ENCODE measurements at regions not wholly inside any gene's neighbourhood (a gene's known extent, or its start where the extent isn't known, plus 50 kb on each side); places are given as distances from the start of the nearest gene placed in this dataset.

GRCh38 chr10:35885076-35885475 is 243.0 kb upstream of the FZD8 start:
- H3K27me3 ChIP-seq (ENCODE audit: insufficient read depth, low read length) = peaks cover 2% of the 10 kb centered on the region

GRCh38 chr10:35884657-35885071 is 242.6 kb upstream of the FZD8 start:
- DNase-seq (ENCODE audit: low read depth) (no peak), FAIRE-seq (no peak)
- Histone ChIP-seq H3K4me3 (ENCODE audit: insufficient read depth, low read depth, low read length) (no peak overlapping the region), H3K27ac (ENCODE audit: low read depth, low read length) (no peak overlapping the region), H3K4me2 (ENCODE audit: low read length) (no peak overlapping the region), H3K9me3 (ENCODE audit: insufficient read depth, low read depth, low read length) (no peaks in the 10 kb centered on the region), H3K27me3 (ENCODE audit: insufficient read depth, low read length) (peaks cover 2% of the 10 kb centered on the region), H3K4me1 (ENCODE audit: insufficient read depth, low read length) (no peaks in the 10 kb centered on the region), H3K79me2 (ENCODE audit: insufficient read depth, low read length) (no peaks in the 10 kb centered on the region), H2AFZ (ENCODE audit: low read depth, low read length) (no peak overlapping the region), H3K36me3 (ENCODE audit: insufficient read depth, low read length) (no peaks in the 10 kb centered on the region), H4K20me1 (ENCODE audit: insufficient read depth, low read length) (no peaks in the 10 kb centered on the region), H3K9ac (ENCODE audit: low read length) (no peak overlapping the region)
- Mint-ChIP-seq H3K4me3 (ENCODE audit: unreplicated experiment) (no peak overlapping the region), H3K27ac (ENCODE audit: unreplicated experiment) (no peak overlapping the region), H3K36me3 (ENCODE audit: low read depth, unreplicated experiment) (no peaks in the 10 kb centered on the region), H3K9me3 (ENCODE audit: unreplicated experiment) (no peaks in the 10 kb centered on the region), H3K4me1 (ENCODE audit: low read depth, unreplicated experiment) (no peaks in the 10 kb centered on the region), H3K27me3 (ENCODE audit: low read depth, unreplicated experiment) (peaks cover 22% of the 10 kb centered on the region)
- TF ChIP-seq CTCF (IDR thresholded peaks at IDR 0.05; ENCODE audit: insufficient read depth, low read depth, low read length) = no peak
- no peak for TF ChIP-seq EZH2 (IDR thresholded peaks at IDR 0.05; ENCODE audit: insufficient read depth, low read length)

More at GRCh38 chr10:35885076-35885475, 243.0 kb upstream of the FZD8 start:
- no peaks in the 10 kb centered on the region for H3K9me3 ChIP-seq (ENCODE audit: insufficient read depth, low read depth, low read length)
- FAIRE-seq (no peak), DNase-seq (ENCODE audit: low read depth) (no peak)
- no peak overlapping the region for H3K27ac ChIP-seq (ENCODE audit: low read depth, low read length)
- H3K9me3 Mint-ChIP-seq (ENCODE audit: unreplicated experiment) = no peaks in the 10 kb centered on the region
- TF ChIP-seq CTCF (IDR thresholded peaks at IDR 0.05; ENCODE audit: insufficient read depth, low read depth, low read length) (no peak), EZH2 (IDR thresholded peaks at IDR 0.05; ENCODE audit: insufficient read depth, low read length) (no peak)
- H4K20me1 ChIP-seq (ENCODE audit: insufficient read depth, low read length) = no peaks in the 10 kb centered on the region
- H3K9ac ChIP-seq (ENCODE audit: low read length) = no peak overlapping the region
- H3K36me3 ChIP-seq (ENCODE audit: insufficient read depth, low read length) = no peaks in the 10 kb centered on the region
- H3K4me1 Mint-ChIP-seq (ENCODE audit: low read depth, unreplicated experiment) = peaks cover 1% of the 10 kb centered on the region
- H3K27ac Mint-ChIP-seq (ENCODE audit: unreplicated experiment) = no peak overlapping the region
- H3K4me3 Mint-ChIP-seq (ENCODE audit: unreplicated experiment) = no peak overlapping the region
- no peak overlapping the region for H3K4me3 ChIP-seq (ENCODE audit: insufficient read depth, low read depth, low read length)
- no peaks in the 10 kb centered on the region for H3K36me3 Mint-ChIP-seq (ENCODE audit: low read depth, unreplicated experiment)
- H3K4me2 ChIP-seq (ENCODE audit: low read length) = no peak overlapping the region
- H3K4me1 ChIP-seq (ENCODE audit: insufficient read depth, low read length) = no peaks in the 10 kb centered on the region
- H3K79me2 ChIP-seq (ENCODE audit: insufficient read depth, low read length) = no peaks in the 10 kb centered on the region
- peaks cover 22% of the 10 kb centered on the region for H3K27me3 Mint-ChIP-seq (ENCODE audit: low read depth, unreplicated experiment)
- H2AFZ ChIP-seq (ENCODE audit: low read depth, low read length) = no peak overlapping the region

- no peak overlapping the region for H3K4me3 ChIP-seq (ENCODE audit: insufficient read depth, low read depth, low read length)
- no peaks in the 10 kb centered on the region for H3K79me2 ChIP-seq (ENCODE audit: insufficient read depth, low read length)
- H4K20me1 ChIP-seq (ENCODE audit: insufficient read depth, low read length) = no peaks in the 10 kb centered on the region
- H3K9me3 ChIP-seq (ENCODE audit: insufficient read depth, low read depth, low read length) = no peaks in the 10 kb centered on the region
- DNase-seq (ENCODE audit: low read depth) (no peak), FAIRE-seq (no peak)
- no peaks in the 10 kb centered on the region for H3K36me3 ChIP-seq (ENCODE audit: insufficient read depth, low read length)
- Mint-ChIP-seq H3K27me3 (ENCODE audit: low read depth, unreplicated experiment) (peaks cover 16% of the 10 kb centered on the region), H3K4me1 (ENCODE audit: low read depth, unreplicated experiment) (no peaks in the 10 kb centered on the region), H3K9me3 (ENCODE audit: unreplicated experiment) (no peaks in the 10 kb centered on the region), H3K36me3 (ENCODE audit: low read depth, unreplicated experiment) (no peaks in the 10 kb centered on the region), H3K27ac (ENCODE audit: unreplicated experiment) (no peak overlapping the region), H3K4me3 (ENCODE audit: unreplicated experiment) (no peak overlapping the region)
- H2AFZ ChIP-seq (ENCODE audit: low read depth, low read length) = no peak overlapping the region
- H3K27me3 ChIP-seq (ENCODE audit: insufficient read depth, low read length) = peaks cover 2% of the 10 kb centered on the region
- no peak overlapping the region for H3K9ac ChIP-seq (ENCODE audit: low read length)
- no peak overlapping the region for H3K27ac ChIP-seq (ENCODE audit: low read depth, low read length)
- no peaks in the 10 kb centered on the region for H3K4me1 ChIP-seq (ENCODE audit: insufficient read depth, low read length)
- TF ChIP-seq CTCF (IDR thresholded peaks at IDR 0.05; ENCODE audit: insufficient read depth, low read depth, low read length) (no peak), EZH2 (IDR thresholded peaks at IDR 0.05; ENCODE audit: insufficient read depth, low read length) (no peak)
- H3K4me2 ChIP-seq (ENCODE audit: low read length) = no peak overlapping the region
Observed at GRCh38 chr10:35882422-35883150, 240.5 kb upstream of the FZD8 start.

Measured in astrocyte (in vitro differentiated cells and primary cell).